CD14-positive monocyte (primary cell): ENCODE measurements at regions not wholly inside any gene's neighbourhood (a gene's known extent, or its start where the extent isn't known, plus 50 kb on each side); places are given as distances from the start of the nearest gene placed in this dataset.

Source experiments
- DNase-seq, 3 donors: peaks; one replicate each; pipeline ENCODE4 v3.0.0-alpha.2; 2011 to 2022
- H2AFZ ChIP-seq: 2 replicates; pipeline ENCODE4 v1.6.0; 2012; ENCODE audit warnings: mild to moderate bottlenecking, low read depth, low read length, inconsistent platforms; ENCODE audit not compliant: insufficient read depth, poor library complexity, severe bottlenecking
- H3K27ac ChIP-seq, 2 donors: 1 replicate in 1 of 2; 2 replicates in 1 of 2; pipeline ENCODE4 v1.5.1; 2012 to 2013; ENCODE audit warnings: low read length in 2 of 2, control low read depth in 1 of 2, inconsistent platforms in 1 of 2, low read depth in 1 of 2, mild to moderate bottlenecking in 1 of 2
- H3K27me3 ChIP-seq, 2 donors: one replicate each; pipeline versions ENCODE4 v1.6.0 to v1.6.1; 2011 to 2013; ENCODE audit warnings: low read length in 2 of 2; ENCODE audit not compliant: control insufficient read depth in 2 of 2, insufficient read depth in 2 of 2
- H3K36me3 ChIP-seq, 2 donors: replicated peaks in 1 of 2; 1 replicate in 1 of 2; 2 replicates in 1 of 2; pipeline versions ENCODE4 v1.5.1 to v1.6.1; 2012 to 2013; ENCODE audit warnings: low read length in 2 of 2, control low read depth in 1 of 2, inconsistent platforms in 1 of 2, mild to moderate bottlenecking in 1 of 2; ENCODE audit not compliant: insufficient read depth in 2 of 2, control insufficient read depth in 1 of 2
- H3K4me1 ChIP-seq, 2 donors: 1 replicate in 1 of 2; 2 replicates in 1 of 2; pipeline versions ENCODE4 v1.5.1 to v1.6.1; 2012 to 2013; ENCODE audit warnings: low read length in 2 of 2, control low read depth in 1 of 2, inconsistent platforms in 1 of 2, mild to moderate bottlenecking in 1 of 2, moderate library complexity in 1 of 2; ENCODE audit not compliant: insufficient read depth in 2 of 2, control insufficient read depth in 1 of 2
- H3K4me2 ChIP-seq: replicated peaks from 2 replicates; pipeline ENCODE3; 2012; ENCODE audit warnings: low read length, moderate library complexity, mild to moderate bottlenecking; ENCODE audit not compliant: poor library complexity, severe bottlenecking; ENCODE audit errors: extremely low read depth
- H3K4me3 ChIP-seq, 3 experiments: fragments of 200-600 bp in 1 of 3; sonication (generic) in 1 of 3; replicated peaks in 1 of 3; 1 replicate in 2 of 3; 2 replicates in 1 of 3; pipeline ENCODE4 v1.5.1; 2011 to 2013; ENCODE audit warnings: low read length in 3 of 3, mild to moderate bottlenecking in 3 of 3, control low read depth in 2 of 3, low read depth in 2 of 3, inconsistent platforms in 1 of 3, moderate library complexity in 1 of 3
- H3K79me2 ChIP-seq: 2 replicates; pipeline ENCODE4 v1.6.0; 2012; ENCODE audit warnings: mild to moderate bottlenecking, control low read depth, inconsistent platforms, low read length, moderate library complexity; ENCODE audit not compliant: insufficient read depth
- H3K9ac ChIP-seq: 2 replicates; pipeline ENCODE4 v1.6.0; 2017; ENCODE audit warnings: low read length, mild to moderate bottlenecking; ENCODE audit not compliant: insufficient read depth, poor library complexity, severe bottlenecking
- H3K9me3 ChIP-seq, 2 donors: replicated peaks in 1 of 2; 1 replicate in 1 of 2; 2 replicates in 1 of 2; pipeline versions ENCODE4 v1.5.1 to v1.6.1; 2012 to 2013; ENCODE audit warnings: low read length in 2 of 2, control low read depth in 1 of 2; ENCODE audit not compliant: control insufficient read depth in 1 of 2, insufficient read depth in 1 of 2
- H4K20me1 ChIP-seq: 2 replicates; pipeline ENCODE4 v1.6.0; 2012; ENCODE audit warnings: mild to moderate bottlenecking, low read length, control low read depth, moderate library complexity; ENCODE audit not compliant: insufficient read depth
- H3K27ac Mint-ChIP-seq, 7 donors: one replicate each; pipeline ENCODE4 v1.8.0; 2020; ENCODE audit warnings: mild to moderate bottlenecking in 7 of 7, mixed read lengths in 7 of 7, moderate library complexity in 6 of 7, inconsistent platforms in 2 of 7
- H3K27me3 Mint-ChIP-seq, 3 donors: one replicate each; pipeline ENCODE4 v1.8.0; 2021 to 2022; ENCODE audit warnings: low read depth in 3 of 3, mild to moderate bottlenecking in 3 of 3, mixed read lengths in 3 of 3, moderate library complexity in 3 of 3, inconsistent platforms in 1 of 3
- H3K36me3 Mint-ChIP-seq, 2 donors: one replicate each; pipeline ENCODE4 v1.8.0; 2020; ENCODE audit warnings: mixed read lengths in 2 of 2, inconsistent platforms in 1 of 2, mild to moderate bottlenecking in 1 of 2
- H3K4me1 Mint-ChIP-seq: one replicate; pipeline ENCODE4 v1.8.0; 2020; ENCODE audit warnings: mild to moderate bottlenecking, mixed read lengths
- H3K4me3 Mint-ChIP-seq, 2 donors: one replicate each; pipeline ENCODE4 v1.8.0; 2020; ENCODE audit warnings: mild to moderate bottlenecking in 2 of 2, mixed read lengths in 2 of 2, moderate library complexity in 1 of 2
- H3K9me3 Mint-ChIP-seq, 7 donors: one replicate each; pipeline ENCODE4 v1.8.0; 2020 to 2022; ENCODE audit warnings: mixed read lengths in 7 of 7, mild to moderate bottlenecking in 6 of 7, moderate library complexity in 6 of 7, inconsistent platforms in 2 of 7
- WGBS: methylation state at CpG from one replicate; pipeline ENCODE4 v1.1.5; 2013; ENCODE audit warnings: missing lambda C conversion rate; ENCODE audit not compliant: insufficient coverage; 5-methylcytosine and 5-hydroxymethylcytosine counted together
- intact Hi-C, 2 donors: fragments of 100-400 bp; cut with micrococcal nuclease; formaldehyde crosslinking; loops; one replicate each; pipeline versions ENCODE4 v1.15.0 to v1.15.1; 2023
- TF ChIP-seq, protein P1 (sequence below): fragments of 200-600 bp; IDR thresholded peaks from one replicate; pipeline ENCODE4 v1.8.0; 2022; ENCODE audit warnings: antibody characterized with exemption, mild to moderate bottlenecking

DNA sequence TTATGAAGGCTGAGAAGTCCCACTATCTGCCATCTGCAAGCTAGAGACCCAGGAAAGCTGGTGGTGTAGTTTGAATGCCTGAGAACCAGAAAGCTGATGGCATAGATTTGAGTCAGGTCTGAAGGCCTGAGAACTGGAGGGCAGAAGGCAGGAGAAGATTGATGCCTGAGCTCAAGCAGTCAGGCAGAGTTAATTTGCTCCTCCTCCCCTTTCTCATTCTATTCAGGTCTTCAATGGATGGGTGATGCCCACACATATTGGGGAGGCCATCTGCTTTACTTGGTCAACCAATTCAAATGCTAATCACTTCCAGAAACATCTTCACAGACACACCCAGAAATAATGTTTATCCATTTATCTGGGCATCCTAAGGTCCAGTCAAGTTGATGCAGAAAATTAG lies 87.6 kb upstream of the CPLX2 start:
- no peaks in the 10 kb centered on the region for H4K20me1 ChIP-seq
- H3K27me3 ChIP-seq, result peaks cover 0 to 6% of the 10 kb centered on the region in 2 donors
- no peaks in the 10 kb centered on the region for H3K9me3 ChIP-seq
- peaks cover 8 to 16% (median 12%) of the 10 kb centered on the region in 3 donors for H3K27me3 Mint-ChIP-seq
- no peak overlapping the region for H3K27ac Mint-ChIP-seq
- no peaks in the 10 kb centered on the region for H3K4me1 ChIP-seq
- no peaks in the 10 kb centered on the region for H3K79me2 ChIP-seq
- intact Hi-C loops, result no loop called here
- TF ChIP-seq, protein P1, sequence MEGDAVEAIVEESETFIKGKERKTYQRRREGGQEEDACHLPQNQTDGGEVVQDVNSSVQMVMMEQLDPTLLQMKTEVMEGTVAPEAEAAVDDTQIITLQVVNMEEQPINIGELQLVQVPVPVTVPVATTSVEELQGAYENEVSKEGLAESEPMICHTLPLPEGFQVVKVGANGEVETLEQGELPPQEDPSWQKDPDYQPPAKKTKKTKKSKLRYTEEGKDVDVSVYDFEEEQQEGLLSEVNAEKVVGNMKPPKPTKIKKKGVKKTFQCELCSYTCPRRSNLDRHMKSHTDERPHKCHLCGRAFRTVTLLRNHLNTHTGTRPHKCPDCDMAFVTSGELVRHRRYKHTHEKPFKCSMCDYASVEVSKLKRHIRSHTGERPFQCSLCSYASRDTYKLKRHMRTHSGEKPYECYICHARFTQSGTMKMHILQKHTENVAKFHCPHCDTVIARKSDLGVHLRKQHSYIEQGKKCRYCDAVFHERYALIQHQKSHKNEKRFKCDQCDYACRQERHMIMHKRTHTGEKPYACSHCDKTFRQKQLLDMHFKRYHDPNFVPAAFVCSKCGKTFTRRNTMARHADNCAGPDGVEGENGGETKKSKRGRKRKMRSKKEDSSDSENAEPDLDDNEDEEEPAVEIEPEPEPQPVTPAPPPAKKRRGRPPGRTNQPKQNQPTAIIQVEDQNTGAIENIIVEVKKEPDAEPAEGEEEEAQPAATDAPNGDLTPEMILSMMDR, result no peak
- no peak overlapping the region for H3K4me3 ChIP-seq
- no peaks in the 10 kb centered on the region for H3K36me3 ChIP-seq
- H3K27ac ChIP-seq, result no peak overlapping the region
- no peak overlapping the region for H3K4me3 Mint-ChIP-seq
- no peak for DNase-seq
- H3K9ac ChIP-seq, result no peak overlapping the region
- H3K9me3 Mint-ChIP-seq, result peaks cover 0 to 2% (median 0%) of the 10 kb centered on the region in 7 donors
- no peaks in the 10 kb centered on the region for H3K4me1 Mint-ChIP-seq
- H2AFZ ChIP-seq, result no peak overlapping the region
- no peaks in the 10 kb centered on the region for H3K36me3 Mint-ChIP-seq
- H3K4me2 ChIP-seq, result no peak overlapping the region

DNA sequence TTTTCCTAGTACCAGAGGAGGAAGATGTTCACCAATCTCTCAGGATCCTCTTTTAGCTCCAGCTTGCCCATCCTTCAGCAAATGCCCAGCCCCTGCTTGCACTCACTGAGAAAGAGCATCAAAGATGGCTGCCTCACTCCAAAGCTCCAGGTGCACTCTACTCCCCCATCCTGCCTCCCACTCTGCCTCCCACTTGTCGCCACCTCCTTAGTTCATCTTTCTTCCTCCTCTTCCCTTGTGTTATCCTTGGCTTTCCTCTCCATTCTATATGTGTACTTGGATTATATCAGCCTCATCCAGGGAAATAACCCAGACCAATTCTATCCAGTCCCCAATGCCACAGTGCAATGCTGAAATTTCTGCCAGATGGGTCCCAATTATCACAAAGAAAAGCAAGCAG lies 87.1 kb upstream of the CPLX2 start:
- Mint-ChIP-seq H3K4me1 (no peaks in the 10 kb centered on the region), H3K4me3 (no peak overlapping the region), H3K27ac (no peak overlapping the region), H3K27me3 (peaks cover 8 to 13% (median 12%) of the 10 kb centered on the region in 3 donors), H3K36me3 (no peaks in the 10 kb centered on the region), H3K9me3 (peaks cover 0 to 2% (median 0%) of the 10 kb centered on the region in 7 donors)
- H3K27me3 ChIP-seq, result peaks cover 0 to 6% of the 10 kb centered on the region in 2 donors
- no peak overlapping the region for H2AFZ ChIP-seq
- intact Hi-C loops, result no loop called here
- no peak overlapping the region for H3K27ac ChIP-seq
- DNase-seq, result no peak
- H3K9me3 ChIP-seq, result no peaks in the 10 kb centered on the region
- 83% methylated on average over 1 of the region's 1 CpG for WGBS
- H3K9ac ChIP-seq, result no peak overlapping the region
- no peak overlapping the region for H3K4me3 ChIP-seq
- H3K4me2 ChIP-seq, result no peak overlapping the region
- TF ChIP-seq, protein P1, result no peak
- no peaks in the 10 kb centered on the region for H3K36me3 ChIP-seq
- no peaks in the 10 kb centered on the region for H3K4me1 ChIP-seq
- no peaks in the 10 kb centered on the region for H3K79me2 ChIP-seq
- no peaks in the 10 kb centered on the region for H4K20me1 ChIP-seq
